ENCODE measurements at regions not wholly inside any gene's neighbourhood (a gene's known extent, or its start where the extent isn't known, plus 50 kb on each side); places are given as distances from the start of the nearest gene placed in this dataset.

- TF ChIP-seq YY1 (IDR thresholded peaks at IDR 0.05; ENCODE audit: extremely low read depth, insufficient replicate concordance, low read depth, low read length) (no peak), SIN3A (IDR thresholded peaks at IDR 0.05; ENCODE audit: low read depth) (no peak), SRF (IDR thresholded peaks at IDR 0.05; ENCODE audit: low read depth) (no peak), RAD21 (IDR thresholded peaks at IDR 0.05; ENCODE audit: low read depth) (no peak), POLR2AphosphoS5 (IDR thresholded peaks at IDR 0.05; ENCODE audit: low read depth, low read length) (no peak)
These were observed 205.8 kb upstream of the NCKAP5 start (continued) for GRCh38 chr2:133773854-133774653.

GRCh38 chr2:133774654-133775015 is 206.4 kb upstream of the NCKAP5 start:
- RAD21 ChIA-PET (ENCODE audit: low non-redundant PET in 1 of 2, low total read pairs in 2 of 2, uncharacterized antibody in 2 of 2, unreplicated experiment in 2 of 2): no interaction called here
- no peaks in the 10 kb centered on the region for H3K36me3 ChIP-seq (ENCODE audit: control insufficient read depth in 1 of 2, insufficient read depth in 2 of 2, low read length in 2 of 2)
- CTCF ChIA-PET: no interaction called here
- no peak overlapping the region for H3K4me3 ChIP-seq (replicated peaks in 1 of 2; ENCODE audit: low read depth in 1 of 2, low read length in 2 of 2)
- BruUV-seq (replicated peaks): no TSS peak
- no peaks in the 10 kb centered on the region for H3K9me2 ChIP-seq (ENCODE audit: insufficient read depth)
- DNase-seq (ENCODE audit: low read depth, low spot score) (no peak), ATAC-seq (no peak)
- peaks cover 2 to 5% of the 10 kb centered on the region in 2 experiments; a peak in 3 of 4 replicates for H3K4me1 ChIP-seq (ENCODE audit: control insufficient read depth in 1 of 2, insufficient read depth in 2 of 2, low read length in 2 of 2)
- H3K27me3 ChIP-seq (ENCODE audit: insufficient read depth, low read length): no peaks in the 10 kb centered on the region
- intact Hi-C loops (cut with micrococcal nuclease): no loop called here
- H3K27ac ChIP-seq (ENCODE audit: low read depth, low read length): no peak overlapping the region
- H3K4me2 ChIP-seq (ENCODE audit: low read length): no peak overlapping the region
- H3K9me3 ChIP-seq (ENCODE audit: control insufficient read depth in 1 of 2, insufficient read depth in 1 of 2, low read depth in 1 of 2, low read length in 2 of 2): no peaks in the 10 kb centered on the region
- no peaks in the 10 kb centered on the region for H3K79me2 ChIP-seq (ENCODE audit: insufficient read depth, low read length)
- no peaks in the 10 kb centered on the region for H4K20me1 ChIP-seq (ENCODE audit: insufficient read depth)
- H2AFZ ChIP-seq (ENCODE audit: low read depth, low read length, poor library complexity, severe bottlenecking): no peak overlapping the region
- H3K9ac ChIP-seq (ENCODE audit: low read length): no peak overlapping the region
- TF ChIP-seq FOSL1 (IDR thresholded peaks at IDR 0.05; ENCODE audit: low read depth) (no peak), TCF7L2 (IDR thresholded peaks at IDR 0.05; ENCODE audit: borderline replicate concordance, extremely low read depth, insufficient read depth, insufficient read length) (no peak), REST (IDR thresholded peaks at IDR 0.05; ENCODE audit: low read depth) (no peak), YY1 (IDR thresholded peaks at IDR 0.05; ENCODE audit: extremely low read depth, insufficient replicate concordance, low read depth, low read length) (no peak), EZH2 (IDR thresholded peaks at IDR 0.05) (no peak), MAX (IDR thresholded peaks at IDR 0.05) (no peak), SRF (IDR thresholded peaks at IDR 0.05; ENCODE audit: low read depth) (no peak), POLR2AphosphoS5 (IDR thresholded peaks at IDR 0.05; ENCODE audit: low read depth, low read length) (no peak), ZNF274 (IDR thresholded peaks at IDR 0.05; ENCODE audit: low read depth, low read length) (no peak), RAD21 (IDR thresholded peaks at IDR 0.05; ENCODE audit: low read depth) (no peak), CBX3 (IDR thresholded peaks at IDR 0.05; ENCODE audit: low read depth) (no peak), ELF1 (IDR thresholded peaks at IDR 0.05; ENCODE audit: borderline replicate concordance, low read depth) (no peak), ZFX (IDR thresholded peaks at IDR 0.05) (no peak)
- POLR2A ChIA-PET: no interaction called here
